NCI-H345 treated with DMSO at 0.1 percent for 48 hours (cell line): ENCODE measurements at regions not wholly inside any gene's neighbourhood (a gene's known extent, or its start where the extent isn't known, plus 50 kb on each side); places are given as distances from the start of the nearest gene placed in this dataset.

Experiments
- DNase-seq: peaks from one replicate; lab custom pipeline; 2025; ENCODE audit not compliant: unreplicated experiment; lab: John Stamatoyannopoulos, UW

DNA sequence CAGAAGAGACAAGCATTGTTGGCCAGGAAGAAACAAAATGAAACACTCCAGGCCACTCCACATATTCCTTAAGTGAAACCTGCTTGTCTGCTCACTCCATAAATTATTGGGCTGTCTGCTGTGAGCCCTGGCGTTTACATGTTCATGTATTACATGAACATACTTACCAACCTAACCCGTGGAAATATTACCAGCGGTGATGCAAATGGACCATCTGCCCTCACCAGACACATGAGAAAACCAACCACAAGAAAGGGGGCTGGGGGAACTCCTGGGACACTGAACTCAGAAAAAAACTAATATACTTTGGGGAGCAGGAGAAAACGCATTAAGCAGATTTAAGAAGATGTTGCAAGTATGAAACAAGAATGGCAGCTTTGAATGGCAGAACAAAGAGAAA, 731.2 kb upstream of the IGFBP3 start:
- DNase-seq = no peak

DNA sequence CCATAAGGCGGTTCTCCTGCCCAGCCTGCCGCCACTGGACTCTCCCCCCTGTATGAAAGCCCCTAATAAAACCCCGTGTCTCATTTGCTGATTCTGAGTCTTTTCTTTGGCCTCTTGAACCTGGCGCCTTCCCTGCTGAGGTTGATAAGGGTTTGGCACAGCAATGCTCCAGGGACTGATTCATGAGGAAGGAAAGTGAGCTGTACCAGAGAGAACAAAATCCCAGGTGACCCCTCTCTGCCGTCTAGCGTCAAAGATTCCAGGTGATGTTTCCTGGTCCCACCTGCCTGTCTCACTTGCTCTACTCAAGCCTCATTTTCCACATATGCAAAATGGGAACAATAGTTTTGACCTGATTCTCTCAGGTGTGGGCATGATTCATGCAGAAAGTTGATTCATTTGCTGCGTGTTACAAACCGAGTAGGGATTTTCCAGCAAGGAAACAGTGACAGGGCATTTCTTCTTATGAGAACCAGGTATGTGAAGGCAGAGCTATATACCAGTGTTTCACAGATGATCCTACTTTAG, 730.6 kb upstream of the IGFBP3 start:
- DNase-seq = no peak

DNA sequence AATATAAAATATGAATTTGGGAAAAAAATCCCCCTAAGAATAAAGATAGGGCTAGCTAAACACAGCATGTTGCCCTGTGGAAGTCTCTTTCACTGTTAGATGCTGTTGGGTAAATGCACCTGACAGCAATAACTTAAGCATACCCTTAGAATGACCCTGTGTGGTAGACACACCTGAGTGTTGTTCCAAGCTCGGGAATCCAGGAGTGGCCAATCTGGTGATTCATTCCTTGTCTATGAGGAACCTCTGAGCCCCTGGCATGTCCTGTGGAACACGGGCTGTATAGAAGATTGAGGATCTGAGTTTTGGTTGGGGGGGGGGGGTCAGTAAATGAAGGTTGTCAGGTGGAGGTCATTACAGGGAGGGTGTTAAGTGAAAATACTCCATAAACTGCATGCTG, 730.0 kb upstream of the IGFBP3 start:
- no peak for DNase-seq

DNA sequence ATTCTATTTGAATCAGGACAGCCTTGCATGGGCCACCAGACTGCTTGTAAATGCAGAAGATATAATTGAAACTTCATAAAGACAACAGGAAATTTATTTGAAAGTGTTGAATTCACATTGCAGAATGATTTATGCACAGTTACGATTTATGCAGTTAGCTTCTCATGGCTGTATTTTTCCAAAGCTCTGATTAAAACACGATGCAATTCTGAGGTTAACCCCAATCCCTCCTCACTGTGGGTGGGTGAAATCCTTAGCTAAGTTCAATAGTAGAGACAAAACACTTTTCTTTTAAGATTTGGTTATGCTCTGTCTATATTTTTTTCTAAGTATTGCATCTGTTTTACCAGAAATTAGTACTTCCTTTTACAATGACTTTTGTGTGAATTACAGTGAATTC, 728.8 kb upstream of the IGFBP3 start:
- DNase-seq = no peak

DNA sequence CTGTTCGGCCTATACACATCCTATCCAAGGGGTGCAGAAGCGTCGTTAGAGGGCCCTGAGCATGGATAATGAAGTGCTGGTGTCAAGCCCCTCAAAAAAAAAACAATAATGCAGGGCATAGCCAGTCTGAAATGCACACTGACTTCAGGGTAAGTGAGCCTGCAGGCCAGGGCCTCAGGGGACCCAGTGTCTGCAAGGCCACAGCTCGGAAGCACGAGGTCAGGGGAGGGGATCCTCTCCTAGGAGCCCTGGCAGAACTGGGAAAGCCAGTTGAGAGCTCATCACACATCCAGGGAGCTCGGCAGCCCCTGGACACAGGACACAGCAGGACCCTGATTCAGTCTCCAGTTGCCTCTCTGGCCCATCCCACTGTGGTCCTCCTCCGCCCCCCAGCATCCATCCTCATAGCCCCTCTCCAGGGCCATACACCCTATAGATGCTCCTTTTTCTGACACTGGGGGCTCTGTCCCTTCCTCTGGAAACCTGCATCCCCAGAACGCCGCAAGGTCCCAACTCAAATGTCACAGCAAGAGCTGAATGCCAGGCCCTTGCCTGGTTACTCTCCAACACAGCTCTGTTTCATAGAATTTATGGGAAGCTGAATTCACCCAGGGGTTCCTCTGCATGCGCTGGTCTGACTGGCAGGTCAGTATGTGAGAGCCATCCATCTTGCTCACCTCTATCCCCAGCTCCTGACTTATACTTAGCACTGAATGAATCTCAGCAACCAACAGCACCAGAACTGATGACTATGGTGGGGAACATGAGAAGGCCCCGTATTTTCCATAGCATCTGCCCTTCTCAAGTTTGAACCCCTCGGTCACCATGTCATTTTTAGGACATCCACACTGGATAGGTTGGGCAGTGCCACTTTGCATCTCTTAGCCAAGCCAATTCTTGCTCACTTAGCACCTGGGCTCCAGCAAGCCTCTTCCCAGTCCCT, 717.0 kb upstream of the IGFBP3 start:
- DNase-seq = no peak

DNA sequence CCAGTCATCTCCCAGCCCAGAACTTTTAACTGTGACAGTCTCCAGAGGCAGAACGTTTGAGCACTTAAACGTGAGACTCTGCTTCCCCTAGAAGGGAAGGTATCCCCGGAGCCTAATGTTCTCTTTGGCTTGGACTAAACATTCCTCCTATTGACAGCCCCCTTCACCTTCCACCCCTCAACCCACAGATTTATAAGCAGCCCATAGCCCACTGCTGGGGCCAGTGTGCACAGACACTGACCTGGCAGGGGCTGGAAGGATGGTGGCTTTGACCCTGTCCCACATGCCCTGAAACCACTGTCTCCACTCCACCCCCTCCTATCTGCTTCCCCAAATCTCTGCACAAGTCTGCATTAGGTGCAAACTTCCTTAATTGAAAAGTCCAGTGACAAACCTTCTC, 715.0 kb upstream of the IGFBP3 start:
- DNase-seq = no peak

DNA sequence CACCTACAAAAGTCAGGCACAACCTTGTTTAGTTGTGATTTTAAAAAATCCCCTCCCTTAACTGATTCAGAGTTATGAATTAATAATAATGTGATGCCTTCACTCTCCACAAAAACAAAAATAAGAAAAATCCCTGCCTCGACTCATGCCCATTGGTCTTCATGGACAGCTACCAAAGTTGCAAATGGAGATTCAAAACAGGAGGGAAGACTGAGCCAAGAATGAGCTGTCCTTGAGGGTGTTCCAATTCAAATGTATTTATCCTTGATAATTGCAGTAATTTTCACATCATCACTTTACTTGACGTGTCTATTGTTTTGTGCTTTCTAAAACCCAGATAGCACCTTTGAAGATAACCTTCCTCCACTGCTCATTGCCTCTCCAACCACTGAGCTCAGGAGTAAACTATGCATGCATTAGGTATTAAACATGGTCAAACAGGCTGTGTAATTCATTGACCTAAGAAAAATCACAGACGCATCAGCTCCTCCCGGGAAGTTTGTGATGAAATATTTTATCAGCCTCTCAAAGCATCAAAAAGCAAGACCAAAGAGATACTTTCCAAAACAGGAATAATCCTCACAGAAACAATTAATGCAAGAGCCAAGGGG, 712.7 kb upstream of the IGFBP3 start:
- DNase-seq = no peak

DNA sequence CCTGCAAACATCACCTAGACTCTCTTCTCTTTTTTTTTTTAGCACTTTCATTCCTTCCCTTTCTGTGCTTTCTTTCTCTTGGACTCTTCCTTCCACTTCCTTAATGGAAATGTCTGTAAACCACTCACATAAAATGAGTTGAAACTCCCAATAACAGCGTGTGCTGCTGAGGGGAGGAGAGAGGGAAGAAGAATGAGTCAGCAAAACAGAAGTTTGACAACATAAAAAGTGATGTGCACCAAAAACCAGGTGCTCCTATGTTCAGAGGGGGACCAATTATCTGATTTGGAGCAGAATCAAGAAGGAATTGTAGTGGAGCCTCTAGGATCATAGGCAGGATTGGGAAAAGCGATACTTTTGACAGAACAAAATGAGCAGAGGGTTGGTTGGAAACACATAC, 712.1 kb upstream of the IGFBP3 start:
- DNase-seq = no peak

DNA sequence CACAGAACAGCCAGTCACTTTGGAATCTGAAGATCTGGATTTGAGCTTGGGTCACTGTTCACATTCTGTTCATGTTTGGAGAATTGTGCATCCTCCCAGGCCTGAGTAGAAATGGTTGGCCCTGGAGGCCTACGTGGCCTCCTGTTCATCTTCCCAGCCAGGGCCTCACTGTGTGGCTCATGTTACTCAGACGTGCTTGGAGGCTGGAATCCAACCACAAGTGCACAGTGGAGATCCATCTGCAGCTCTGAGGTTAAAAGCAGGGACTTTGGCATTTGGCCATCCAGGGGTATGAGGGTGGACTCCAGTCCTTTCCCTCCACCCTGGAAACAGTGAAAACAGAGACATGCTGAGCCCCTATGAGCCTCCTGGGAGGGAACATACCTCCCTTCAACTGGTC, 709.0 kb upstream of the IGFBP3 start:
- DNase-seq = no peak

DNA sequence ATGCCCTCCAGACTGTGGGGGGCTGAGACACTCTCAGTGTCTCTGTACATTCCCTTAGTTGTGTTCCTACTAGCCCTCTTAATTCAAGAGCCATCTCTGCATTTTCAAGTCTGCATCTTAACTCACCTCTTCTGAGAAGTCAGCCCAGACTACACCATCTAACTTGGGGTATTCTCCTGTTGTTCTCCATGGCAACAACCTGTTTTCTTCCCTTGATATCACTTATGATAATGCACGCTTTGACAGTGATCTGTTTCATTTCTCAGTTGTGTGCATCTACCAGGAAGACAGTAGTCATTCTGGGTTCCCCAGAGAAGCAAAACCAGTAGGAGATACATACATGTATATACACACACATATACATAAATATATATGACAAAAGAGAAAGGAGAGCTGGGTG, 707.3 kb upstream of the IGFBP3 start:
- no peak for DNase-seq

DNA sequence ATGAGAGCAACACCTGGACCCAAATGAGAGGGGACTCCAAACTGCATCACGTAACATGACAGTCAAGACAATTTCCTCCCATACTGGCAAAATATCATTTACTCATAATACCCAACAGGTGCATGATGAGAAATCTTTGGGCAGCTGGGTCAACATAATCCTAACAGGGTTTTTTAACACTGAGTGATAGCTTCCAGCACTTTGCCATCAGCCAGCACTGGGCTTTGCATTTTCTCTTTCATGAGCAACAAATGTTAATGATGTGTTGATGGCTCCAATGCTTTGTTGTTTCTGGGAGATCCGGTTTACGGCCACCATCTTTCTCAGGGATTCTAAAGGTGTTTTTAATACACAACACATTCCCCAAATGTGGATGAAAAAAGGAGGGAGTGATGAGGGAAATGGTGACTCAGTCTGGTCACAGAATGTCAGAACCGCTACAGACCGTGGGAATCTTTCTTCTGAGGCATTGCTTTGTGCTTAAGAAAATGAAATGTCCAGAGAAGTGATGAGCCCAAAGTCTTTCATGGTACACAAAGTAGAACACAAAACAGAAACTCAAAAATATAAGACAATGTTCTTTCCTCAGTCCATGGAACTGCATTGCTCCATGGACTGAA, 705.7 kb upstream of the IGFBP3 start:
- no peak for DNase-seq

DNA sequence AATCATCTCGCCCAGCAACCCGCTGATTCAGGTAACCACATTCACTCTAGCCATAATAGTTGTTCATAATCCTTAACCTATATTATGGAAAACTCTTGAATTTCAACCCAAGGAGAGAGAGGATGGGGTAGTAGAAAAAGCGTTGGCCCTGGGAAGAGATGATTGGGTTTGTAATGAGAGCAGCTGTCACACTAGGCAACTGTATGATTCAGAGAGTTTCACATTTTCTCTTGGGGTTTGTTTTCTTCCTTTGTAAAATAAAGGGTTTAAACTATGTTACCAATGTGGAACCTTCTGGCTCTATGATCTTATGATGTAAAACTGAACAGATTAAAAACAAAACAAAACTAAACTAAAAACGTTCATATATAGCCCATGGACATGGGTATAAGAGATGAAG, 705.2 kb upstream of the IGFBP3 start:
- no peak for DNase-seq

DNA sequence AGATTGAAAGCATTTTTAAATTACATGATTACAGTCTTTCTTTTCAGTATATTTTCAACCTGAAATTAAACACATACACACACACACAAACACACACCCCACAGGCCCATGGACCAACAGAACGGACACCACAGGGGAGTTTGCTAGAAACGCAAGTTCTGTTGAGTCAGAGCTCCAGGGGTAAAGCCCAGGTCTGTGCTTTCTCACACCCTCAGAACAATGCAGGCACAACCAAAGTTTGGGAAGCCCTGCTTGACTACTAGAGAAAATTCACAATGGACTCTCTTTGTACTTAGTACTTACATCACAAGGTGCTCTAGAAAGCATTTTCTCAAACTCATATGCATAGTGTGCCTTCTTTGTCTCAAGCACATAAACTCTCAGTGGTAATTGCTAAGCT, 704.0 kb upstream of the IGFBP3 start:
- no peak for DNase-seq

DNA sequence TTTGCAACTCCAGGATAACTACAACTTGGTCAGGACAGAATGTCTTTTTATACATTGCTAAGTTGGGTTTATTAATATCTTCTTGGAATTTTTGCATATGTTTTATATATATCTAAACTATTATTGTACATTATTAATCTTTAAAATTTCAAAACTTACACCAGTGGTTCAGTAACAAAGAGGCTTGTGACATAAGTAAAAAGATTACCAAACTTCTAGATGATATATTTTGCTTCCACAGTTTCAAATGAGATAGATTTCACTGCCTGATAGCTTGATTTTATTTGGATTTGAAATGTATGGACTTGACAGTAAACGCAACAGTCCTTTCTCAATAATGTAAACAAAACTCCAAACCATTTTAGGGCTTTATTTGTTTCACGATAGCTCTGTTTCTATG, 701.2 kb upstream of the IGFBP3 start:
- no peak for DNase-seq

DNA sequence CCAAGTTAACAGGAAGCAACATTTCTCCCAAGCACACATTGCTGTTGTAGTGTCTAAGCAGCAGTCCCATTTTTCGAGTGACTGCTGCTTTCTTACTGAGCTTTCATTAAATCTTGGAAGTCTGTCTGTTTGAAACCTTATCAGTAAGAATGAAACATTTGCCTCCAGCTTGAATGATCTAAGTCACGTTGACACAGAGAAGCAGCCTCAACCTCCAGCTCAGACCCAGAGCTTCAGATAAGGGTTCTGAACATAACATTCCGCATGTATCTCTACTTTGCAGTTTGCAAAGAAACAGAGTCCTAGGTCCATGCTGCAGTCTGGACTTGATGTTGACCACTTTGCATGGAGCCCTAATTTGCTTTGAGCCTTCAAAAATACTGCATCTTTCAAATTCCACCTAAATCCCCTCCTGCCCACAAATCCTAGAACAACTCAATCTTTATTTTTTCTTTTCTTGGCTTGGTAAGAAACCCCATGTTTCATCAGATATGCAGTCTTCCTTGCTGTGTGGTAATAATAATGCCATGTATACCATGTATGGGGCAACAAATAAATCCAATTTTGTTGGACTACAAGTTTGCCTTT, 698.7 kb upstream of the IGFBP3 start:
- no peak for DNase-seq

DNA sequence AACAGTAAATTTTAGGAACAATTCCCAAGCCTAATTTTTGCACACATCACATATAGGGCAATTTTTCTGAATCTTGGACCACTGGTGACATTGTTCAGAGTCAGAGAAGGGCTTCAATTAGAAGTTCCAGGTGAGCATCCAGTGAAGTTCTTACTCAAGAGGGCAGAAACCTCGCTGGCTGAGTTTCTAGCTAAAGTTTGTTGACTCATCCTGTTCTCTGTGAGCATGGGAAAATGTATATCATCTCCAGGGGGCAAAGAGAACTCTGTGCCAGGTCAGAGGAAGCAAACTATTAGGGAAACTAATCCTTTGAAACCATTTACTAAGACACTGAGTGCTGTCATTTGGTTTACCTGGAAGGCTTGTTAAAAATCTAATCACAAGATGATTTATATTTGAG, 695.6 kb upstream of the IGFBP3 start:
- no peak for DNase-seq

DNA sequence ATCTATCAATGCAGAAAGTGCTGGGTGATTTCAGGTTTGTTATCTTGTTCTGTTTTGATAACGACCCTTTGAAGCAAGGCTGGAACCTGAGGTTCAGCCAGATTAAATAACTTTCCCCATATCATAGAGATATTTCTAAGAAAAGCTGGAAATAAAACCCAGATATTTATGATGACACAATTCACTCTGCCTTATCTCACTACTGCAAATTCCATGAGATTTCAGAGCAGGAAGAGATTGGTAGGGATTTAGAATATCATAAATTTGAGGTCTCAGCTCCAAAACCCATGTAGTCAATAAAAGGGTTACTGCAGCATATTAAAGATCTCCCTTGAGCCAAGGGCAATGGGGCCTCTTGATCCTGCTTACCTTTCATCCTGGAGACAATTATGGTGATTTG, 692.5 kb upstream of the IGFBP3 start:
- DNase-seq = no peak

DNA sequence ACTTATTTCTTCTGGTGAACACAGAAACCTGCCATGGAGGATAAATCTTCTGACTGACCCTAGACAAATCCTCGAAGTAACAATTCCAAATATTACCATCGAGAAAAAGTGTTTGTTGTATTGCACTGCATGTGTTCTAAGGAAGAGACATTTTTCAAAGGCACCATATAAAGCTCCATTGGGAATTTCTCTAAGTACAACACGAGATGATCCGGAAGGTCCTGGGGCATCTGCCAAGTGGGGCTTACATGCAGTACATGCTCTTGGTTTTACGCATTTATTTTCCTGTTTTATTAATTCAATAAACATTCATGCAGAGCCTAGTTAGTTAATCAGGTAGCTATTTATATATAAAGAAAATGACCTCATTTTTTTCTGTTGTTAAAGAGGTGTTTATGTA, 692.0 kb upstream of the IGFBP3 start:
- no peak for DNase-seq

DNA sequence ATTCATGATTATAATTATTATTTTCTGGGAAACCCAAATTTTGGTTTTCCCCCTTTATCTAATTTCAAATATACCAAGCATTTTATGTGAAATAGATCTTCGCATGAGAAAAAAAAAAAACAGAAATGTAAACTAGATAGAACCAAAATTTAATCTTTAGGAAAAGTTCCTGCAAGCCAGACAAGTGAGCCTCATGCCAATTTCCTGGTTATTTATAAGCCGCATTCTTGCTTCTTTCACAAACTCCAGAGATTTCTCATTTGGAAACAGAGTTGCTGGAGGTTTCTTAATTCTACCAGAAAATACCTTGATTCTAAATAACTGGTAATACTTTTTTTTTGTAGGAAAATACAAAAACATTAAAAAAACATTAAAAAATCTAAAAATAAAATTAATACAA, 690.4 kb upstream of the IGFBP3 start:
- DNase-seq = no peak

DNA sequence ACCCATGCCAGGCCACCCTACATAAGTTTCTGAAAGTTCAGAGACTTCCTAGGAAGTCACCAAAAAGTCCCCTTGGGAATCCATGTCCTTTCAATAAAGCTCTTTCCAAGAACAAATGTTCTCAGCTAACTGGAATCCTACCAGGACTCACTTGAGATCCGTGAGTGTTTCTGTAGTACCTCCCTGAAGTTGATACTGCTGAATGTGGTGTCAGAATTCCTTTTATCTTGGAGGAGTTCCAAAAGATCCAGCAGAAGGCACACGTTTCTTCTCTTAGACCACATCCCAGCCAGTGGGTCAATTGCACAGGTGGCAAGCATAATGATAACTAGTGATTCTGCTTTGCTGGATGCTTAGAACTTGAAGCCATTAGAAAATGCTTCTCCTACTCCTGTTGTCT, 689.7 kb upstream of the IGFBP3 start:
- no peak for DNase-seq

DNA sequence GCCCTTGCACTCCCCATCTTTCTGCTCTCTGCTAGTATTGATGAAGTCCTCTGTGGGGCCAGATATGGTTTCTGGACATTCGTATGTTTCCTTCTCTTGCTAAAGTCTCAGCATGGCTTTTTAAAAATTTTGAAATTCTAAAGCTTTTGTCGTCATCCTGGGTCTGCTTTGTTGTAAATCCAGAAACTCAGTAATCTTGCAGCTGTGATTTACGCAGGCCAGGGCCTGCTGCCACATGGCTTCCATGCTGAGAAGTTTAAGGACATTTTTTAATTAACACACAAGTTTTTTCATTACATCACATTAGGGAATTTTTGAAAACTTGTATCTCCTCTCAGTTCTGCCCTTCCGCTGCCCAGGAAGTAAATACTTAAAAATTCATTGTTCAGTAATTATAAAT, 686.1 kb upstream of the IGFBP3 start:
- no peak for DNase-seq

DNA sequence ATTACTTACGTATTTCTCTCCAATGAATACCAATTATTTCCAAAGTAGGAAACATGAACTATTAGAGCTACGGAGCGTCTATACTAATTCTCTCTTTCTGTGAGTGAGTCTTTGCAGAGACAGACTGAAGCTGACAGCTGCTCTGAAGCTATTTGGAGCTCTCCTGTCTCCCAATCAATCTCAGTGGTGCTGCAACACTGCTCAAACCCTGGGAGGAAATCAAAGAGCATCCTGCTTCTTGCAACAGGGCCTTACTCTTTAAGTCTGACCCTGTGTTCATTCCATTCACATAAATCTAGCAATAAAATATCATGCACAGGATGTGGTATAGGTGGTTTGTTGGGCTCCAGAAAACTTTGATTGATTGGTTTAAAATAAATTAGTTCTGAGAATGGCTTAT, 685.7 kb upstream of the IGFBP3 start:
- DNase-seq = no peak
